Adrenal gland (tissue), 9 donors: ENCODE measurements at regions not wholly inside any gene's neighbourhood (a gene's known extent, or its start where the extent isn't known, plus 50 kb on each side); places are given as distances from the start of the nearest gene placed in this dataset.

Experiments used
- DNase-seq, 7 donors: peaks; one replicate each; pipeline ENCODE4 v3.0.0-alpha.2; 2019 to 2020
- H3K27ac ChIP-seq, 5 donors: fragments of 200-600 bp; sonication (generic) in 4 of 5; 1 replicate in 3 of 5; 2 replicates in 2 of 5; pipeline versions ENCODE4 v1.5.1 to v1.8.0; 2016 to 2020; ENCODE audit warnings: mild to moderate bottlenecking in 1 of 5
- H3K27me3 ChIP-seq: fragments of 200-600 bp; 2 replicates; pipeline ENCODE4 v1.8.0; 2021
- H3K36me3 ChIP-seq, 2 donors: fragments of 200-600 bp; replicated peaks in 1 of 2; 1 replicate in 1 of 2; 2 replicates in 1 of 2; pipeline versions ENCODE4 v1.5.1 to v1.8.0; 2018 to 2022
- H3K4me1 ChIP-seq, 2 donors: fragments of 200-600 bp; replicated peaks in 1 of 2; 1 replicate in 1 of 2; 2 replicates in 1 of 2; pipeline versions ENCODE4 v1.5.1 to v1.8.0; 2018 to 2021
- H3K4me3 ChIP-seq, 4 donors: fragments of 200-600 bp; sonication (generic) in 3 of 4; one replicate each; pipeline ENCODE4 v1.5.1; 2016 to 2018
- H3K9me3 ChIP-seq, 3 donors: fragments of 200-600 bp; sonication (generic) in 1 of 3; replicated peaks in 1 of 3; 1 replicate in 2 of 3; 2 replicates in 1 of 3; pipeline versions ENCODE4 v1.5.1 to v1.8.0; 2016 to 2021
- POLR2A ChIP-seq, 2 donors: fragments of 450-650 bp; IDR thresholded peaks; one replicate each; pipeline ENCODE4 v1.6.1; 2017; ENCODE audit warnings: antibody characterized with exemption in 2 of 2, mild to moderate bottlenecking in 2 of 2, moderate library complexity in 1 of 2
- WGBS, 4 donors: extraction: QIAGEN DNeasy Blood & Tissue Kit in 2 of 4; methylation state at CpG; one replicate each; pipeline versions ENCODE4 v1.1.5 to v1.1.7; 2013 to 2017; 5-methylcytosine and 5-hydroxymethylcytosine counted together
- intact Hi-C, 2 donors: fragments of 100-400 bp; cut with DNase I; formaldehyde crosslinking; loops; one replicate each; pipeline versions ENCODE4 v1.14.1 to v1.15.0; 2022 to 2023
- TF ChIP-seq, protein P1 (sequence below), 6 experiments: fragments of 450-650 bp in 4 of 6; fragments of 200-600 bp in 2 of 6; sonication (generic) in 1 of 6; IDR thresholded peaks; 1 replicate in 5 of 6; 2 replicates in 1 of 6; pipeline versions ENCODE4 v1.5.1 to v1.8.0; 2016 to 2021; ENCODE audit warnings: antibody characterized with exemption in 6 of 6, mild to moderate bottlenecking in 2 of 6, moderate library complexity in 1 of 6
- donor health status: healthy with polysubstance abuse.
- donor health status: Bipolar disorder and iron deficiency.
- donor health status: DM: yes; HTN: yes; CAD: no.
- donor health status: DM: no; HTN: no; CAD: no.
- donor health status: DM: no; HTN: no; CAD: no.

DNA sequence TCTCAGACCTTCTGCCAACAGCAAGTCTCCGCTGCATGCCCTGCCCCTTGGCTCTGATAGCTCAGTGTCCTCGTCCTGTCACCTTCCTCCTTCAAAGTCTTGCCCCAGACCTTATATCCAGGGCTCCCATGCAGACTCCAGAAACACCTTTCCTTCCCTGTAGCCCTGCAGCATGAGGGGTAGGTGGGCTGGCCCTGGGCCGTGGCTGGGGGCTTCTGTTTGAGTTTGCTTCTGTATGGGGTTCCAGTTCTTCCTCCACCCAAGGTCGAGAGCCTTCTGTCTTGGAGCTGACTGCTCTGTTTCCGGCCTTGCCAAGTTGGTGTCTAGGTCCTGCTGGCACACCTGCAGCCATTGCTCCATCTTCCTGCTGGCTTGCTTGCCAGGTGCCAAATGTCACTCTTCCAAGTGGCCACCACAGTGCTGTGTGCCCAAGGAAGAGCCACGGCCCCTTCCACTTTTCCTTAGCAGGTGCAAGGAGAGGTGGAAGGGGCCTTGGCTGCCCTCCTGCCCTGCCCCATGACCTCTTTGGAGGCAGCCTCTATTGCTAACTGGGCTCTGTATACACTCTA is 74.8 kb upstream of the NECTIN1 start:
- no peaks in the 10 kb centered on the region for H3K4me1 ChIP-seq
- intact Hi-C loops = no loop called here
- 63 to 85% (median 83%) methylated on average over 5 to 6 of the region's 6 CpGs for WGBS, 4 donors
- H3K27me3 ChIP-seq = no peaks in the 10 kb centered on the region
- no peaks in the 10 kb centered on the region for H3K36me3 ChIP-seq
- no peak overlapping the region for H3K27ac ChIP-seq
- TF ChIP-seq POLR2A (IDR thresholded peaks at IDR 0.05) = no peak
- TF ChIP-seq, protein P1, sequence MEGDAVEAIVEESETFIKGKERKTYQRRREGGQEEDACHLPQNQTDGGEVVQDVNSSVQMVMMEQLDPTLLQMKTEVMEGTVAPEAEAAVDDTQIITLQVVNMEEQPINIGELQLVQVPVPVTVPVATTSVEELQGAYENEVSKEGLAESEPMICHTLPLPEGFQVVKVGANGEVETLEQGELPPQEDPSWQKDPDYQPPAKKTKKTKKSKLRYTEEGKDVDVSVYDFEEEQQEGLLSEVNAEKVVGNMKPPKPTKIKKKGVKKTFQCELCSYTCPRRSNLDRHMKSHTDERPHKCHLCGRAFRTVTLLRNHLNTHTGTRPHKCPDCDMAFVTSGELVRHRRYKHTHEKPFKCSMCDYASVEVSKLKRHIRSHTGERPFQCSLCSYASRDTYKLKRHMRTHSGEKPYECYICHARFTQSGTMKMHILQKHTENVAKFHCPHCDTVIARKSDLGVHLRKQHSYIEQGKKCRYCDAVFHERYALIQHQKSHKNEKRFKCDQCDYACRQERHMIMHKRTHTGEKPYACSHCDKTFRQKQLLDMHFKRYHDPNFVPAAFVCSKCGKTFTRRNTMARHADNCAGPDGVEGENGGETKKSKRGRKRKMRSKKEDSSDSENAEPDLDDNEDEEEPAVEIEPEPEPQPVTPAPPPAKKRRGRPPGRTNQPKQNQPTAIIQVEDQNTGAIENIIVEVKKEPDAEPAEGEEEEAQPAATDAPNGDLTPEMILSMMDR (IDR thresholded peaks at IDR 0.05) = no peak
- no peak overlapping the region for H3K4me3 ChIP-seq
- no peak for DNase-seq
- no peaks in the 10 kb centered on the region for H3K9me3 ChIP-seq

DNA sequence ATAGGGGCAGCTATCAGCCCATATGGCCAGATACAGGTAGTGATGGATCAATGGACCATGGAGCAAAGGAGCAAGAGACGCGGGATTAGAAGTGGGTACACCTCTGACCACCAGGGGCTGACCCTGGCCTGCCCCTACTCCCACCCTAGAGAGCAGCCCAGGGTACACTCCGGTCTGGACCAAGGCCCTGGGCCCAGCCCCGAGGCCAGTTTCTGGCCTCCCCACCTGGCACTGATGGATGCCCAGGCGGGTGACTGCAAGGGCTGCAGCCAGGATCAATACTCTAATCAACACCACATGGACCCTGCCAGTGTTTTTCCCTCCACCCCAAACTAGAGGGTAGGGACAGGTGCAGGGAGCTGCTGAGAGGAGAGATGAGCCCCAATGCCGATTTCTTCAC is 74.1 kb upstream of the NECTIN1 start:
- intact Hi-C loops = no loop called here
- Histone ChIP-seq H3K27me3 (no peaks in the 10 kb centered on the region), H3K36me3 (no peaks in the 10 kb centered on the region), H3K9me3 (no peaks in the 10 kb centered on the region), H3K4me3 (no peak overlapping the region), H3K27ac (no peak overlapping the region), H3K4me1 (no peaks in the 10 kb centered on the region)
- 72 to 93% (median 78%) methylated on average over 5 to 6 of the region's 6 CpGs for WGBS, 4 donors
- TF ChIP-seq POLR2A (IDR thresholded peaks at IDR 0.05) = no peak
- TF ChIP-seq, protein P1 (IDR thresholded peaks at IDR 0.05) = no peak
- DNase-seq = no peak

DNA sequence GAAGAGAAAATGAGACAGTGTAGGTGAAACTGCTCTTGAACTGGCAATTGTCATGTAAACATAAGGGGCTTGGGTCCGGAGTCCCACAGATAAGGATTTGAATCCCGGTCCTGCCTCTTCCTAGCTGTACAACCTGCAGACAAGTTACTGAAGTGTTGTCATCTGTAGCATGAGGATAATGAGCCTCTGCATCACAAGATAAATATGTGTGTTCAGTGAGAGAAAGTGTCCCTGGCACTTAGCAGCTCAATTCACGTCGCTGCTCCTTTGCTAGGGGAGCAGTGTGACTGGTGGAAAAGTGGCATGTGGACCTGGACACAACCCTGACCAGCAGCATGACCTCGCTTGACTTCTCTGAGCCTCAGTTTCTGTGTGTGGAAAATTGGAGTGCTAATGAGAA is 73.7 kb upstream of the NECTIN1 start:
- DNase-seq = no peak
- intact Hi-C loops = no loop called here
- H3K9me3 ChIP-seq = no peaks in the 10 kb centered on the region

DNA sequence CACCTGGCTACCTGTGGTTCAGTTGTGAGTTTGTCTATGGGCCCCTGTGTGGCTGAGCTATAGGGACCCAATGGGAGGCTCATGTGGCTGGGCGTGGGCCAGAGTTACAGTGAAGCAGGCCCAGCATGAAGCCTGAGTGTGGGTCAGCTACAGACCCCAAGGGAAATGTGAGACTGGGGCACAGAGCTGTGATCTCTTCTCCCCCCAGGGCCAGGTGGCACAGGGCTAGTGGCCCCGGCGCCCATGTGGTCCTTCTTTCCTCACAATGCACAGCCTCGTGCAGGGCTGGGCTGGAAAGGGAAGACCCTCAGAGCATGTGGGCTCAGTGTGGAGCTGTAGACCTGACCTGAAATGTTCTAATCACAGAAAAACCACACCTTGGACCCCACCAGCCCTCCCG is 71.6 kb upstream of the NECTIN1 start:
- 84 to 95% (median 88%) methylated on average over 4 to 5 of the region's 5 CpGs for WGBS, 4 donors
- DNase-seq = no peak

More for the DNA sequence above, 73.7 kb upstream of the NECTIN1 start:
- 74 to 87% (median 84%) methylated on average over 5 of the region's 5 CpGs for WGBS, 4 donors
- Histone ChIP-seq H3K27ac (no peak overlapping the region), H3K27me3 (no peaks in the 10 kb centered on the region), H3K36me3 (no peaks in the 10 kb centered on the region), H3K4me3 (no peak overlapping the region), H3K4me1 (no peaks in the 10 kb centered on the region)
- no peak for TF ChIP-seq POLR2A (IDR thresholded peaks at IDR 0.05)
- TF ChIP-seq, protein P1 (IDR thresholded peaks at IDR 0.05) = no peak

More for the DNA sequence above, 71.6 kb upstream of the NECTIN1 start:
- H3K4me1 ChIP-seq = no peaks in the 10 kb centered on the region
- no peaks in the 10 kb centered on the region for H3K27me3 ChIP-seq
- no peaks in the 10 kb centered on the region for H3K9me3 ChIP-seq
- no peaks in the 10 kb centered on the region for H3K36me3 ChIP-seq
- no peak overlapping the region for H3K4me3 ChIP-seq
- intact Hi-C loops = no loop called here
- TF ChIP-seq, protein P1 (IDR thresholded peaks at IDR 0.05) = no peak
- no peak for TF ChIP-seq POLR2A (IDR thresholded peaks at IDR 0.05)
- no peak overlapping the region for H3K27ac ChIP-seq
